ENCODE measurements at regions not wholly inside any gene's neighbourhood (a gene's known extent, or its start where the extent isn't known, plus 50 kb on each side); places are given as distances from the start of the nearest gene placed in this dataset.
"Not testable (repeated sequence)": the region's sequence is repeated elsewhere in the genome, so short reads cannot be mapped to it uniquely, and the experiment has no call there.

DNA sequence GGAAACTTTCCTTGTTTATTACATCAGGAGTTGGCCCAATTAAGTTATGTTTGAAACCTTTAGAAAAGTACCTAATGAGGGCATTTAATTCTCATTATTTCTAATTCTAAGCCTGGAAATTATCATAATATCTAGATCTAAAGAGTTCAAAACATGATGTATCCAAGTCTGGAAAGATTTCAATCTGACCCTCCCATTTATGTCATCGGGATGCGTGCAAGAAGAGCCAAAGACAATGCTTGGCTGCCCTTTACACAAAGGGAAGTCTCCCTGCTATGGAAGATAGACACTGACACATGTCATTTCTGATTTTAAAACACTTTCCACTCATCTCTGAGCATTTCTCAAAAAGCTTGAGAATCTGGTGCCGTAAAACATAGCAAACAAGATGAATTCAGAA lies 222.4 kb downstream of the ANTXR2 start:
- no peak for DNase-seq

DNA sequence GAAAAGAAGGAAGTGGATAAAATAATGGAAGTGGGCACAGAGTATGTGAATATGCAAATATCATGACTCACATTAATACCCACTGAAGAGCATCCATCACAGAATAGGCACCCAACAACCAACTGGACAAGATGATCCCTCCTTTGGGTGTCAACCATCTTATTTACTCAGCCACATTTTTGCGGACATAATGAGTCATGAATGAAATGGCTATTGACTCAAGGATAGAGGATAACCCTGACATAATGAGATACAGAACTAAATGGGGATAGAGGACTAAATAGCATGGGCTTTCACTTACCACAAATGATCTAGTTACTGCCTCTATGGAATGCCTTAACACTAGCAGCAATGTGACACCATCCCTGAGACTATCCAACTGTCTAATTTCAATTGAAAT lies 224.7 kb downstream of the ANTXR2 start:
- DNase-seq = no peak

DNA sequence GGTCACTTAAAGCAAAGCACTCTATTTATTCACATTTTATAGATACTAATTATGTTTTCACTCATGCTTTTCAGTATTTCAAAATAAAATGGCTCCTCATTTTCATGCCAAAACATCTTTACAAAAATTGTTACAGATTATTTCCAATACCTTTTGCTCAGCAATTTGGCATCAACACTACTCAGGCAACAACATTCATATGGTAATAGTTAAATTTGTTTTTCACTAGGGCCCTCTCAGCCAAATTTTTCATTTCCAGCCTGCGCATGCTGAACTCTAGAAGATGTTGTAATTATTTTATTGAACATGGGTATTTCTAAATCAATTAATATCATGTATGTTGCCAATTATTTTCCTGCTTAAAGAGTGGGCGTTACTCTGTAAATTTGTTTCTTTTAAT lies 225.6 kb downstream of the ANTXR2 start:
- no peak for DNase-seq

DNA sequence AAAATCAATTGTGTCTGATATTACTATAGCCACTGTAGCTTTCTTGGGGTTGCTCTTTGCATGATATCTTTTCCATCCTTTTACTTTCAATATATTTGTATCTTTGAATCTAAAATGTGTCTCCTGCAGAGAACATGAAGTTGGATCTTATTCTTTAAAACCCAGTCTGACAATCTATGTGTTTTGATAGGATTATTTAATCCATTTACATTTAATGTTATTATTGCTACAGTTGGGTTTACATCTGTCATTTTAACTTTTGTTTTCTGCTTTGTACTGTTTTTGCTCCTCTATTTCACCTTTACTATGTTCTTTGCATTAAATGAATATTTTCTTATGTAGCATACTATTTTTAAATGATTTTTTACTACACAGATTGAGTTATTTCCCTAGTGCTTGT lies 230.9 kb downstream of the ANTXR2 start:
- DNase-seq = no peak

DNA sequence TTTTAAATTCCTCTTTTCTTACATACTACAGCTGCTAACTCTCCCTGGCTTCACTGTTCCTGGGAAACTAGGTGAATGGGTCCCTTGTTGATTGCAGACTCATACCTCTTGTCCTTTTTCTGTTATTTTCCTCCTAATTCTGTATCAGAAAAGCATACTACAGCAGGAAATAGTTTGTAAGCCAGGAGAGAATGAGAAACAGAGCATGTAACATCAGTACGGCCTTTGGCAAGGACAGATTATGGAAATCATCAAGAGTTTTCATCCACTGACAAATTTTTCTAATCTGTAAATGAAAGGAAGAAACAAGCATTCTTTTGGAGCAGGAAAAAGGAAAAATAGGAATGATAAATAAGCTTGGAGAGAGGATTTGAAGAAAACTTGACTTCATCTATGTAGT lies 239.2 kb downstream of the ANTXR2 start:
- DNase-seq = no peak

DNA sequence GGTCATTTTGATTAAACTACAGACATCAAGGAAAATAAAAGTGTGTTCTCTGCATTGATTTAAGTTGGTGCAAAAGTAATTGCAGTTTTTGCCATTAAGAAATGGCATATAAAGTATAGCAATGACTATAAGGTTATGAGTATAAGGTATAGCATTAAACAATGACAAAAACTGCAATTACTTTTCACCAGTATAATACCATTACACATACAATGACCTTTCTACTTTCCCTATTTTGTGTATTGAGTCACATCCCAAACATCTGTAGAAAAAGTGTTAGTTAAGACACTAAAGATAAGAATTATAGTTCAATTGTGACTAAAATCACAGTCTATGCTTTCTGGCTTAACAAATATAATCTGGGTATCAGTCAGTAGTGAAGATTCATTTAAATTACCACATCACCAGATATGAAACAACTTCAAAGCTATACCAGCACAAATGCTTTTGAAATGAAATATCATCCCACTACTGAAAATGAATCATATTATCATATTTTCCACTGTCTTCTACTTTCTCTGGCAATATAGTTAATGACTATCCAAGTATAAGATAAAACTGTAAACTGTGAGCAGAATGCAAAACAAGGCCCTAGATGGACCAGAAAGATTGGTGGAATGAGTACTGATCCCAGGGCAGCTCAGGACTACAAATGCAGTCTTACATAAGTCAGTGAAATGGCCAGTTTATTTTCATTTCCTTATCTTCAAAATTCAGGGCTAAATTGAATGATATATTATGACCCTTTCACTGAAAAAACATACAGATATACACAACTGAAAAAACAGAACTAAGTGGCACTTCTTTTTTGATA lies 241.1 kb downstream of the ANTXR2 start:
- DNase-seq = no peak

DNA sequence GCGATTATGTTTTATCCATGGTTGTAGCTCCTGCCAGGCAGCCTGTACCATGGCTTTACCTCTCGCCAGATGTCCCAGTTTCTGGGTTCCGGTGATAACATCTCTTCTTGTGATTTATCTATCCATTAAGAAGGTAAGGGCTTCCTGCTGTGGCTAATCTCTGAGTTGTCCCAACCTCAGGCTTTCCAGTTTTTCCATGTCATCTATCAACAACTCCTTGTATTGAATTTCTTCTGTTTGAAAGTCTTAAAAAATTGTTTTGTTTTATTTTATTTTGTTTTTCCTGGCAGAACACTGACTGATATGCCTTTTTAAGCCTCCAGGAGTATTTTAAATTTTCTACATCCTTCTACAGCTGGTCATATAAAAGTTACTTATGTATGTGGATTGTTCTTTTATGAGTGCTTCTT lies 241.9 kb downstream of the ANTXR2 start:
- no peak for DNase-seq

DNA sequence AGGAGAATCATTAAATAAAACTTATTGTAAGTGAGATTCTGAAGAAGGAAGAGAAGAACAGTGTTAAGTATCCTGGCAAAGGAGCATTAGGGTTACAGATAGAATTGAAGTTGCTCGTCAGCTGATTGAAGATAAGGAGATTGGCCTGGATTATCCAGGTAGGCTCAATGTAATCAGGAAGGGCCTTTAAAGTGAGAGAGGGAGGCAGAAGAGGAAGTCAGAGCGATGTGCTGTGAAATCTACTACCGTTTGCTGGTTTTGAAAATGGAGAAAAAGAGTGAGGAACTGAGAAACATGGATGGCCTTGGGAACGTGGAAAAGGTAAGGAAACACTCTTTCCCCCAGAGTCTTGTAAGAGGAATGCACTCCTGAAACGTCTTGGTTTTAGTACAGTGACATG lies 245.7 kb downstream of the ANTXR2 start:
- no peak for DNase-seq

DNA sequence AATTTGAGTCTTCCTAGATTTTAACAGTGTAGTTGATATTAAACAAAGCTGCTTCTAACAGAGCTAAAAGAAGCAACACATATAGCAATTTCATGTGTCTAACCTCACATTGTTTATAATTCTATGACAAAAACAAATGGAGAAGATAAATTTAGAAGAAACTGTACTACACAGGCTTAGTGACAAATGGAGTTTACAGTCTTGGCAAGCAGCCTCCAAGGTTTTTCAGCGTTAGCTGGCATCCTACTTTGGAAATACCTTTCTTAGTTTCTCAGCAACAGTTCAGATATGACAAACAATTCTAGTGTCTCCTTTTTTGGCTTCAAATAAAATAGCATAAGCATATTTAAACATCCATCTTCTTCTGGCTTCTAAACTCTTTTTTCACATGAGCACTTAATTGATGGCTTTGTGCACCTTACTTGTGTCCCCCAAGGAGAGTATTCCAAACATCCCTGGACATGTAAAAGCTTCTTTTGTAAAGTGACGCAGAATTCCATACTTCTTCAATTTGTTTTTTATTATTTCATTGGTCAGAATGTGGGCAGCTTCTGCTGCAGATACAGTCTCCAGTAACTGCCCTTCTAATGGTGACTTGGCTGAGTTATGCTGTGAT lies 249.8 kb downstream of the ANTXR2 start:
- DNase-seq = no peak

DNA sequence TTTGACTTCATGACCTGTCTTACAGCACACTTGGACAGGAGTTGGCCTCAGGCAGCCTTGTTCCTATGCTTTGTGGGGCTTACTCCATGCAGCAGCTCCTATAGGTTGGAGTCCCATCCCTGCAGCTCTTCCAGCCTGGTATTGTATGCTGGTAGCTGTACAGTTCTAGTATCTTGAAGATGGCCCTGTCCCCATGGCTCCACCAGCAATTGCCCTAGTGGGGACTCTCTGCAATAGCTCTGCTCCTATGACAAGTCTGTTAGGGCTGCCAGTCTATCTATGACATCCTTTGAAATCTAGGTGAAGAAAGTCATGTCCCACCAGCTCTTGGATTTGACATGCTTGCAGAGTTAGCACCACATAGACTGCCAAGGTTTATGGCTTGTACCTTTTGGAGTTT lies 252.6 kb downstream of the ANTXR2 start:
- DNase-seq = no peak

DNA sequence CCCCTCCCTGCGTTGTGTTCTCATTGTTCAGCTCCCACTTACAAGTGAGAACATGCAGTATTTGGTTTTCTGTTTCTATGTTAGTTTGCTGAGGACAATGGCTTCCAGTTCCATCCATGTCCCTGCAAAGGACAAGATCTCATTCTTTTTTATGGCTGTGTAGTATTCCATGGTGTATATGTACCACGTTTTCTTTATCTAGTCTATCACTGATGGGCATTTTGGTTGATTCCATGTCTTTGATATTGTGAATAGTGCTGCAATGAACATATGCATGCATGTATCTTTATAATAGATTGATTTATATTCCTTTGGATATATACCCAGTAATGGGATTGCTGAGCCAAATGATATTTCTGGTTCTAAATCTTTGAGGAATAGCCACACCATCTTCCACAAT lies 265.1 kb downstream of the ANTXR2 start:
- not testable (repeated sequence) for DNase-seq

DNA sequence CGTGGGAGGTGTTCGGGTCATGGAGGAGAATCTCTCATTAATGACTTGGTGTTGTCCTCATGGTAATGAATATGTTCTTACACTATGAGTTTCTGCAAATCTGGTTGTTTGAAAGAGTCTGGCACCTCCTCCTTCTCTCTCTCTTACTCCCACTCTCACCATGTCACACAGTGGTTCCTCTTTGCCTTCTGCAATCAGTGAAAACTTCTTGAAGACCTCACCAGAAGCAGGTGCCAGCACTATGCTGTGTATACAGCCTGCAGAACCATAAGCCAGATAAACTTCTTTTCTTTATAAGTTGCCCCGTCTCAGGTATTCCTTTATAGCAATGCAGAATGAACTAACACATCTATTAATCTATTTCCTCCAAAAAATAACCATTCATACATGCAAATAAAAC lies 275.0 kb downstream of the ANTXR2 start:
- DNase-seq = no peak

DNA sequence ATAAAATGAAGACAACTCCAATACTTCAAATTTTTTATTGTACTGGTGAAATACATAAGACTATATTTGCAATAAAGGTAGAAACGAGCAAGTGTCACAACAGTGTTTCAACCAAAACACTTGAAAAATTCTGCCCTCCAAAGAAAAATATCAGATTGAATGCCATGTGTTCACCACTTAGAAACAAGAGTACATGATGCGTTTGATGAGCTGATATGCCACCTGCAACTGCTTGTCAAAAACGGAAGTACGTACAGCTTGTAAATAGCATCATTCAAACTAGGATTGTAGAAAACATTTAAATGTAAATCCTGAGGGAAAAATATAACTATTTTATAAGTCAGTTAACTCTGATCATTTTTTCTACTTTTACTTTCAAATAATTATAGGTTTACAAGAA lies 276.1 kb downstream of the ANTXR2 start:
- no peak for DNase-seq

DNA sequence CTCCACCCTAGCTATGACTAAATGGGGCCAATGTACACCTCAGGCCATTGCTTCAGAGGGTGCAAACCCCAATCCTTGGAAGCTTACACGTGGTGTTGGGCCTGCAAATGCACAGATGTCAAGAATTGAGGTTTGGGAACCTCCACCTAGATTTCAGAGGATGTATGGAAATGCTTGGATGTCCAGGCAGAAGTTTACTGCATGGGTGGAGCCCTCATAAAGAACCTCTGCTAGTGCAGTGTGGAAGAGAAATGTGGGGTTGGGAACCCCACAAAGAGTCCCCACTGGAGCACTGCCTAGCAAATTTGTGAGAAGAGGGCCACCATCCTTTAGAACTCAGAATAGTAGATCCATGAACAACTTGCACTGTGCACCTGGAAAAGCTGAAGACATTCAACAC lies 284.1 kb downstream of the ANTXR2 start:
- no peak for DNase-seq

DNA sequence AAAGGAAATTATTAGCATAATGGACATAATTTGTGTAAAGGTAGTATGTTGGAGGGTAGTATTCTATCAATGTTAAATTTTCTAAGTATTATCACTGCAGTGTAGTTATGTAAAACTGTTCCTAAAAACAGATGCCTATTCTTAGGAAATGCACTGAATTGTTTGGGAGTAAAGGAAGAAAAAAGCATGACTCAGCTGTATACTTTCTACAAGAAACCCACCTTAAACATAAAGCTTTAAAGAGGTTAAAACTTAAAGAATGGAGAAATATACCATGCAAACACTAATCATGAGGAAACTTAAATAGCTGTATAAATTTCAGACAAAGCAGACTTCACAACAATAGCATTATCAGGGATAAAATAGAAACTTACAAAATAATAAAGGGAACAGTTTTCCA lies 292.9 kb downstream of the ANTXR2 start:
- no peak for DNase-seq

DNA sequence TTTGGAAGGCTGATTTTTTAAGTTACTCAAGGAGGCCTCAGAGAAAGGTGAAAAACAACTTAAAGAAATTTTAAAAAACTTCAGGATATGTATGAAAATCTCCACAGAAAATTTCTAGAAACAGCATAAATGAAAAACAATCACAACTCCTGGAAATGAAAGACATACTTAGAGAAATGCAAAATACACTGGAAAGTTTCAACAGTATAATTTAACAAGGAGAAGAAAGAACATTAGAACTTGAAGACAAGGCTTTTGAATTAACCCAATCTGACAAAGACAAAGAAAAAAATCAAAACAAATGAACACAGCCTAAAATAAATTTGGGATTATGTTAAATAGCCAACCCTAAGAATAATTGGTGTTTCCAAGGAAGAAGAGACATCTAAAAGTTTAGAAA lies 300.5 kb downstream of the ANTXR2 start:
- DNase-seq = no peak

DNA sequence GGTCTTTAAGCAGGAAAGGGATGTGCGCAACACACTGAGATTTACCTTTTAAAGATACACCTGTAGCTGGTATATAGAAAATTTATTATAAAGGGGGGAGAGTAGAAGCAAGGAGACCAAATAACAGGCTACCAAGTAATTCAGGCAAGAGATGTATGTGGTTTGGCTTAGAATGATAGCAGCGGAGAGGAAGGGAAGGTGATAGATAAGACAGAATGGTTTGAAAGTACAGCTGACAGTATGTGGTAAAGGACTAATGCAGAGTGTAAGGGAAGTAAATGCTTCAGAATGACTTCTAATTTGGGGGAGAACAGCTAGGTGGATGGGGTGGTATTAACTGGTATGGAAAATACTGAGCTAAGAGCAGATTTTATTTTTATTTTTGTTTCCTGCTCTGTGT lies 308.9 kb downstream of the ANTXR2 start:
- no peak for DNase-seq

DNA sequence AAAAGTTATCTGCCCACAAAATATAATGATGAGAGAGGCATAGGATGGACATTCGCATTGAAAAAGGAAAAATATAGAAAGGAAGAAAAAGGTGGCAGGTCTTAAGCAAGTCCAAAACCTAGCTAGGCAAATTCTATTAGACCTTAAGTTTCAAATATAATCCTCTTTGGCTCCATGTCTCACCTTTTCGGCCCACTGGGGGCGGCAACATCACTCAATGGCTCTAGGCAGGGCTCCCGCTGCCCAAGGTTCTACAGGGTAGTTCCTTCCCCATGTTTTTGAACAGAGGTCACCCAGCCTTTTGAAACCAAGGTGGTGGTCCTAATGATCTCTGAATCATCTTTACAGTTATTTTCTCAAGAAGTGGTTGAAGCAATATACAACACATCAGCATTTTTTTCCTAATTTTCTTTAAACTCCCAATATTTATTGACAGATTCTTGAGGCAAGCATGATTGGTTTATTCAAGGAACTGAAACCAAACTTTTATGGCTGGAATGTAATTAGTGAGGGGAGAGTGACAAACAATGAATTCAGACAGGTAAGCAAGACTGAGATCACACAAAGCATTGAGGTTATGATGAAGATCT lies 309.4 kb downstream of the ANTXR2 start:
- no peak for DNase-seq

DNA sequence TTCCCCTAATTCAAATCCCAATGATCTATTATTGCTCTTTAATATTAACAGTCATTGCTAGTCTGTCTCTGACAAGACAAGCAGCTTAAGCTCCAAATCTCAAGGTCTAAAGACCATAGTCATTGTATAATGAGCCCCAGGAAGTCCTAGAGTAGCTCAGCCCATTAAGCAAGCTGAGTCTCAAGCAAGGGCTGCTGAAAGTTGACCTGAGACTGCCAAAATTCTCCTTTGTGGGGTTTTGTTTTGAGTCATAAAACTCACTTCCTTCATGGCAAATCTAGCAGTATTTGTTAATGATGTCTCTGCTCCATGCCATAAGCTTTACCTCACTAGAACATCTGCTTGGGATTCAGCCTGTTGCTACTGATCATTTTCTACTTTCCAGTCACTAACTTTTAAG lies 313.2 kb downstream of the ANTXR2 start:
- DNase-seq = no peak

DNA sequence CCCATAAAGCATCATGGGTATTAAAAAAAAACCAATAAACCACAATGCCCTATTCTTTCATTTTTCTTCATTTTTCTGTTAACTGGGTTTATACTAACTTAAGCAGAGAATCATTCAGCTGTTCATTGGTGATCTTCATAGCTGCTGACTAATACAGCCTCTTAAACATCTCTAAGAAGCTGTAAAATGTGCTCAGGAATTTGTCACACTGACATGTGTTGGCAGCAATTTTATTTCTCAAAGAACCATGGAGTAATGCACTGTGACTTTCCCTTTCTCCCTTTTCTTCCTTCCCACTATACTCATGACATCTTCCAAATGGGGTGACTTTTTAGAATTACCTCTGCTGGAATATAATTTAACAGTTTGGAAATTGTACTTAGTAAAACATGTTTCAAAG lies 315.4 kb downstream of the ANTXR2 start:
- no peak for DNase-seq

DNA sequence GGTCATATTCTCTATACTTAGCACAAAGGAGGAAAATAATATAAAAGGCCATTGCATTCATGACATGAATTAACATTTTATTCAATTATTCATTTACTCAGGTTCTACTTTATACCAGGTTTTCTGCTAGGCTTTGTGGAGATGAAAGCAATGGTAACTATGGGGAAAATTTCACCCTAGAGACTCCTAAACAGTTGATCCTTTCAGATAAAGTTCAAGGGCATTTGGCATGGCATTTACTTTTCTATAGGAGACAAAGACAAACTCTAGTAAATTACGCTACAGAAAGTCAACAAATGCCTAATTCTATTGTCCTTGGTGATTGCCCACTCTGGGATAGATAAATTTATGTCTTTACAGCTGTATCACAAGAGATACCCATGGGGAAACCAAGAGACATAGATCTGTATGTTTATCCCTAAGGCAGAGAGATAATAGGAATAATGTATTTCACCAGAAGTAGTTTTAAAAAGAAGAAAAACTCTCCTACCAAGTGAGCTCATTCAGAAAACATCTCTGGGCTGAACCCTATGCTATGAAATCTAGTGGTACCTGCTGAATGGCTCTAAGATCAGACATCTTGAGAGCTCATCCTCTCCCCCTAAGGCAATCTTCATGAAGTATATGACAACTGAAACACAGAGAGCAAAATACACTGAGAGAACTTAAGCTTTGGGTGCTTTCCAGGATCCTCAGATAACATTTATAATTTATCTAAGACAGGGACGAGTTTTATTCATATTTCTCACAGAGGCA lies 316.7 kb downstream of the ANTXR2 start:
- no peak for DNase-seq

DNA sequence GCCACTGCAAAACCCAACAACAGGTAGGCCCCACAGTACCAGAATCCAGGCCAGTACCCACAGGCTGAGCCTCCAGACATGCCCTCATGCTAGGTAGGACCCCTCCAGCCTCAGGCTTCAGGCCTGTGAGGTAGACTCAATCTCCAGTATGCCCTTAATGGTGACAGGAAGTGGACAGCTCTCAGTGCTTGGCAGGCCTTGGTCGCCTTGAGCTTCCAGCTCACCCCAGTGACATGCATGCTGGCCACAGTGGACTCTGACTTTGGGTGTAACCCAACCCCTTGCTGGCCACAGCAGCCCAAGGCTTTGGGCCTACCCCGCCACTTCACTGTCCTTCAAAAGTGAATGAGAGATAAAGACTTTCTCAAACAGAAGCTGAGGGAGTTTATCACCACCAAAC lies 324.2 kb downstream of the ANTXR2 start:
- no peak for DNase-seq

DNA sequence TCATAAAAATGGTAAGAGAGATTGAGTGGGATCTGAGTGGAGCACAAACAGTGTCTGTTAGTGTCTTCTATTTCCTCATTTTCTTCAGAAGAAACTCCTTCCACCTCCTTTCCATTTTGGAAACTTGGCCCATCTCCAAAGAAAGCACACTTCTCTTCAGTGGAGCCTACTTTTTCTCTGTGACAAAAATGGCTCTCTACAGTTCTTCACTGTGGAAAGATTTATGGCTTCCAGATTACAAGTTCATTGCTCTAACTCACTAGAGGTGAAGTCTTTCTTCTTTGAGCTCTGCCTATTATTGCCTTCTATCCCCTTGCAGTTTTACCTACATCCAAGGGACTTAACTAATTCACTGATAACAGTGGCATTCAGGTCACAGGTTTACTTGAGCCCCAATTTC lies 325.8 kb downstream of the ANTXR2 start:
- no peak for DNase-seq

DNA sequence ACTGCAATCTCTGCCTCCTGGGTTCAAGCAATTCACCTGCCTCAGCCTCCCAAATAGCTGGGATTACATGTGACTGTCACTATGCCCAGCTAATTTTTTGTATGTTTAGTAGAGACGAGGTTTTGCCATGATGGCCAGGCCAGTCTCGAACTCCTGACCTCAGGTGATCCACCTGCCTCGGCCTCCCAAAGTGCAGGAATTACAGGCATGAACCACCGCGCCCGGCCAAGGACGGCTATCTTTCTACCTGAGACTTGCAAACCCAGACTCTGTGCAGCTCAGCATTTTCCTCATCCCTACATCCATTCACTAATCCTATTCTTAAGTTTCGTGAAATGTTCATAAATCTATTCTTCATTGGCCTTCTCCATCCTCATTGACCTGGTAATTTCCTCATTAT lies 330.0 kb downstream of the ANTXR2 start:
- DNase-seq = no peak

All from amniotic stem cell (primary cell).